HCT116 (cell line): ENCODE measurements at regions not wholly inside any gene's neighbourhood (a gene's known extent, or its start where the extent isn't known, plus 50 kb on each side); places are given as distances from the start of the nearest gene placed in this dataset.

ENCODE experiments used
- ATAC-seq: fragments of 200-7000 bp; cut with Tn5 transposase; 2 replicates; pipeline ENCODE4 v1.9.1; 2020; ENCODE audit warnings: mild to moderate bottlenecking, moderate library complexity
- BruUV-seq: library from RNA; stranded (reverse); fragments of 400-500 nt; replicated peaks from 2 replicates; lab custom pipeline; 2021; lab: Mats Ljungman, UMichigan
- CTCF ChIA-PET: fragments of 300-600 bp; sonication (Branson Sonifier 250); formaldehyde crosslinking; loops from one replicate; lab custom pipeline; 2021; ENCODE audit warnings: antibody characterized with exemption; lab: Charles Lee
- POLR2A ChIA-PET: fragments of 300-600, 350-600 bp; sonication (Branson Sonifier 250); formaldehyde crosslinking; loops from one replicate; lab custom pipeline; 2021; ENCODE audit warnings: antibody characterized with exemption; lab: Charles Lee
- RAD21 ChIA-PET, 2 experiments: fragments of 300-600 bp; sonication (Branson Sonifier 250); formaldehyde crosslinking; loops; one replicate each; lab custom pipeline; 2023; ENCODE audit warnings: low total read pairs in 2 of 2; ENCODE audit not compliant: uncharacterized antibody in 2 of 2, unreplicated experiment in 2 of 2, low non-redundant PET in 1 of 2; lab: Charles Lee
- DNase-seq: peaks from one replicate; pipeline ENCODE4 v3.0.0-alpha.2; 2010; ENCODE audit warnings: low read depth, low spot score
- H2AFZ ChIP-seq: fragments of 200-600 bp; shearing (Covaris generic), sonication (generic); 2 replicates; pipeline ENCODE4 v1.6.1; 2017; ENCODE audit warnings: low read depth, mixed run types, mixed read lengths, antibody characterized with exemption, low read length; ENCODE audit not compliant: poor library complexity, severe bottlenecking
- H3K27ac ChIP-seq: 2 replicates; pipeline ENCODE4 v1.5.1; 2012; ENCODE audit warnings: low read depth, low read length
- H3K27me3 ChIP-seq: fragments of 200-600 bp; sonication (generic); 2 replicates; pipeline ENCODE4 v1.6.1; 2016; ENCODE audit warnings: mixed run types, low read length, mixed read lengths; ENCODE audit not compliant: insufficient read depth
- H3K36me3 ChIP-seq, 2 experiments: fragments of 200-500 bp in 1 of 2; fragments of 200-600 bp in 1 of 2; sonication (Bioruptor generic) in 1 of 2; sonication (generic) in 1 of 2; 2 replicates each; pipeline versions ENCODE4 v1.5.1 to v1.6.1; 2014 to 2016; ENCODE audit warnings: low read length in 2 of 2, inconsistent platforms in 1 of 2, mixed read lengths in 1 of 2, mixed run types in 1 of 2; ENCODE audit not compliant: insufficient read depth in 2 of 2, control insufficient read depth in 1 of 2
- H3K4me1 ChIP-seq, 2 experiments: fragments of 200-600 bp in 1 of 2; sonication (generic) in 1 of 2; 2 replicates each; pipeline versions ENCODE4 v1.5.1 to v1.6.1; 2012 to 2017; ENCODE audit warnings: low read length in 2 of 2, inconsistent platforms in 1 of 2, mild to moderate bottlenecking in 1 of 2, mixed read lengths in 1 of 2, mixed run types in 1 of 2, moderate library complexity in 1 of 2; ENCODE audit not compliant: insufficient read depth in 2 of 2, control insufficient read depth in 1 of 2
- H3K4me2 ChIP-seq: fragments of 200-600 bp; sonication (generic); 2 replicates; pipeline ENCODE4 v1.6.1; 2017; ENCODE audit warnings: mixed run types, low read length, mixed read lengths
- H3K4me3 ChIP-seq, 2 experiments: fragments of 200-600 bp in 1 of 2; sonication (generic) in 1 of 2; replicated peaks in 1 of 2; 2 replicates each; pipeline ENCODE4 v1.5.1; 2011 to 2016; ENCODE audit warnings: low read length in 2 of 2, control low read depth in 1 of 2, low read depth in 1 of 2, mild to moderate bottlenecking in 1 of 2, mixed read lengths in 1 of 2, mixed run types in 1 of 2
- H3K79me2 ChIP-seq: fragments of 200-600 bp; sonication (generic); 2 replicates; pipeline ENCODE4 v1.6.1; 2017; ENCODE audit warnings: mild to moderate bottlenecking, mixed run types, low read length, moderate library complexity, mixed read lengths; ENCODE audit not compliant: insufficient read depth
- H3K9ac ChIP-seq: fragments of 200-600 bp; sonication (generic); 2 replicates; pipeline ENCODE4 v1.6.1; 2016; ENCODE audit warnings: low read length, mixed read lengths
- H3K9me2 ChIP-seq: fragments of 200-600 bp; sonication (generic), shearing (Covaris generic); 2 replicates; pipeline ENCODE4 v1.6.1; 2017; ENCODE audit warnings: mixed run types, mild to moderate bottlenecking, moderate library complexity; ENCODE audit not compliant: insufficient read depth
- H3K9me3 ChIP-seq, 2 experiments: fragments of 200-500 bp in 1 of 2; fragments of 200-600 bp in 1 of 2; sonication (Bioruptor generic) in 1 of 2; sonication (generic) in 1 of 2; 2 replicates each; pipeline ENCODE4 v1.6.1; 2014 to 2017; ENCODE audit warnings: low read length in 2 of 2, mixed read lengths in 2 of 2, inconsistent platforms in 1 of 2, low read depth in 1 of 2, mild to moderate bottlenecking in 1 of 2, mixed run types in 1 of 2, moderate library complexity in 1 of 2; ENCODE audit not compliant: control insufficient read depth in 1 of 2, insufficient read depth in 1 of 2
- H4K20me1 ChIP-seq: fragments of 200-600 bp; sonication (generic), shearing (Covaris generic); 2 replicates; pipeline ENCODE4 v1.6.1; 2017; ENCODE audit warnings: mixed run types, mild to moderate bottlenecking, moderate library complexity; ENCODE audit not compliant: insufficient read depth
- ATF3 ChIP-seq: IDR thresholded peaks from 2 replicates; pipeline ENCODE4 v1.6.1; 2012
- CTCF ChIP-seq, 3 experiments: fragments of 200-600 bp in 1 of 3; sonication (generic) in 1 of 3; IDR thresholded peaks in 2 of 3; conservative IDR thresholded peaks in 1 of 3; 2 replicates each; pipeline ENCODE4 v1.5.1; 2012 to 2017; ENCODE audit warnings: low read depth in 2 of 3, low read length in 2 of 3, antibody characterized with exemption in 1 of 3, borderline replicate concordance in 1 of 3, control low read depth in 1 of 3, mild to moderate bottlenecking in 1 of 3, mixed read lengths in 1 of 3, mixed run types in 1 of 3, moderate library complexity in 1 of 3; ENCODE audit not compliant: insufficient read depth in 1 of 3
- EGR1 ChIP-seq: IDR thresholded peaks from 2 replicates; pipeline ENCODE4 v1.6.1; 2012; ENCODE audit warnings: low read depth
- FOSL1 ChIP-seq: IDR thresholded peaks from 2 replicates; pipeline ENCODE4 v1.6.1; 2012; ENCODE audit warnings: low read depth
- MAX ChIP-seq: IDR thresholded peaks from 2 replicates; pipeline ENCODE4 v1.6.1; 2012
- POLR2AphosphoS5 ChIP-seq: IDR thresholded peaks from 2 replicates; pipeline ENCODE4 v1.6.1; 2011; ENCODE audit warnings: mild to moderate bottlenecking, low read depth, low read length, moderate library complexity
- REST ChIP-seq: IDR thresholded peaks from 2 replicates; pipeline ENCODE4 v1.6.1; 2012; ENCODE audit warnings: low read depth
- SP1 ChIP-seq: IDR thresholded peaks from 2 replicates; pipeline ENCODE4 v1.6.1; 2012; ENCODE audit warnings: low read depth
- SRF ChIP-seq: IDR thresholded peaks from 2 replicates; pipeline ENCODE4 v1.6.1; 2012; ENCODE audit warnings: low read depth
- TCF7L2 ChIP-seq: IDR thresholded peaks from 2 replicates; pipeline ENCODE4 v1.7.0; 2011; ENCODE audit warnings: borderline replicate concordance, inconsistent platforms; ENCODE audit not compliant: insufficient read depth, insufficient read length; ENCODE audit errors: extremely low read depth
- YY1 ChIP-seq: IDR thresholded peaks from 2 replicates; pipeline ENCODE4 v1.6.1; 2011; ENCODE audit warnings: low read length, low read depth, moderate library complexity, mild to moderate bottlenecking; ENCODE audit not compliant: insufficient replicate concordance; ENCODE audit errors: extremely low read depth
- ZBTB33 ChIP-seq: IDR thresholded peaks from 2 replicates; pipeline ENCODE4 v1.6.1; 2011; ENCODE audit warnings: mild to moderate bottlenecking, low read length, moderate library complexity; ENCODE audit not compliant: insufficient replicate concordance; ENCODE audit errors: extremely low read depth
- ZFX ChIP-seq: fragments of 450-650 bp; IDR thresholded peaks from 2 replicates; pipeline ENCODE4 v1.6.1; 2017
- ZNF274 ChIP-seq: fragments of 200-500 bp; sonication (Bioruptor generic); IDR thresholded peaks from 2 replicates; pipeline ENCODE4 v1.6.1; 2014; ENCODE audit warnings: mild to moderate bottlenecking, low read depth, low read length, inconsistent platforms
- intact Hi-C: fragments of 100-400 bp; cut with micrococcal nuclease; formaldehyde crosslinking; loops from 2 replicates; pipeline ENCODE4 v1.10.0; 2022

GRCh38 chr3:82891028-82891427 lies 1129.6 kb upstream of the GBE1 start:
- RAD21 ChIA-PET, result no interaction called here
- H3K79me2 ChIP-seq, result no peaks in the 10 kb centered on the region
- H3K9me2 ChIP-seq, result no peaks in the 10 kb centered on the region
- BruUV-seq, result no TSS peak
- POLR2A ChIA-PET, result no interaction called here
- H3K4me3 ChIP-seq, result no peak overlapping the region
- DNase-seq (no peak), ATAC-seq (no peak)
- no peak overlapping the region for H3K4me2 ChIP-seq
- H3K27me3 ChIP-seq, result no peaks in the 10 kb centered on the region
- TF ChIP-seq ZFX (no peak), ATF3 (no peak), ZBTB33 (no peak), SRF (no peak), MAX (no peak), SP1 (no peak), REST (no peak), TCF7L2 (no peak), YY1 (no peak), POLR2AphosphoS5 (no peak), ZNF274 (no peak), EGR1 (no peak), CTCF (IDR thresholded peaks at IDR 0.05 in 2 of 3, conservative IDR thresholded peaks at IDR 0.05 in 1 of 3; ENCODE audit: borderline replicate concordance in 1 of 3, insufficient read depth in 1 of 3, low read depth in 2 of 3, low read length in 2 of 3) (no peak), FOSL1 (no peak)
- CTCF ChIA-PET, result no interaction called here
- no peaks in the 10 kb centered on the region; the same call in 1 of the 2 replicates for H4K20me1 ChIP-seq
- no peak overlapping the region for H3K27ac ChIP-seq
- intact Hi-C loops, result no loop called here
- no peak overlapping the region for H3K9ac ChIP-seq
- H3K4me1 ChIP-seq, result no peaks in the 10 kb centered on the region
- H2AFZ ChIP-seq, result no peak overlapping the region
- H3K9me3 ChIP-seq, result peaks cover 3 to 9% of the 10 kb centered on the region in 2 experiments; a peak in 2 of 4 replicates
- no peaks in the 10 kb centered on the region for H3K36me3 ChIP-seq
